ENCODE measurements at regions not wholly inside any gene's neighbourhood (a gene's known extent, or its start where the extent isn't known, plus 50 kb on each side); places are given as distances from the start of the nearest gene placed in this dataset.
A peak's percentile ranks its signal among the peaks of the same experiment; 100 is the strongest.

DNA sequence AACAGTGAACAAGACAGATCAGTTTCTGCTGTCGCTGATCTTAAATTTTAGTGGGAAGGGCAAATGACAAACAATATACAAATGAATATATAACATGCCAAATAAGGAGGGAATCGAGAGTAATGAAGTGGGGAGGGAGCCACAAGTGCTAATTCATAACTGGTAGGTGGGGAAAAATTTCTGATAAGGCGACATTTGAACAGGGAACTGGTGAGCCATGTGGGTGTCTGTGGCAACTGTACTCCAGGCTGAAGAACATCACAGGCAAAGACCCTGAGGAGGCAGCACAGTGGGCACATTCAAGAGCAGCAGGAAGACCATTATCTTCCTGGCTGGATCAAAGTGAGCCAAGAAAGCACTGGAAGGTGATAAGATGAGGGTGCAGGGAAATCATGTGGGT, 51.6 kb upstream of the CD28 start:
- peaks cover 5% of the 10 kb centered on the region for H3K4me1 Mint-ChIP-seq (ENCODE audit: unreplicated experiment)
- no peaks in the 10 kb centered on the region for H3K36me3 Mint-ChIP-seq (ENCODE audit: low read depth, unreplicated experiment)
- H3K4me3 Mint-ChIP-seq (ENCODE audit: unreplicated experiment), result no peak overlapping the region
- TF ChIP-seq, protein P1, sequence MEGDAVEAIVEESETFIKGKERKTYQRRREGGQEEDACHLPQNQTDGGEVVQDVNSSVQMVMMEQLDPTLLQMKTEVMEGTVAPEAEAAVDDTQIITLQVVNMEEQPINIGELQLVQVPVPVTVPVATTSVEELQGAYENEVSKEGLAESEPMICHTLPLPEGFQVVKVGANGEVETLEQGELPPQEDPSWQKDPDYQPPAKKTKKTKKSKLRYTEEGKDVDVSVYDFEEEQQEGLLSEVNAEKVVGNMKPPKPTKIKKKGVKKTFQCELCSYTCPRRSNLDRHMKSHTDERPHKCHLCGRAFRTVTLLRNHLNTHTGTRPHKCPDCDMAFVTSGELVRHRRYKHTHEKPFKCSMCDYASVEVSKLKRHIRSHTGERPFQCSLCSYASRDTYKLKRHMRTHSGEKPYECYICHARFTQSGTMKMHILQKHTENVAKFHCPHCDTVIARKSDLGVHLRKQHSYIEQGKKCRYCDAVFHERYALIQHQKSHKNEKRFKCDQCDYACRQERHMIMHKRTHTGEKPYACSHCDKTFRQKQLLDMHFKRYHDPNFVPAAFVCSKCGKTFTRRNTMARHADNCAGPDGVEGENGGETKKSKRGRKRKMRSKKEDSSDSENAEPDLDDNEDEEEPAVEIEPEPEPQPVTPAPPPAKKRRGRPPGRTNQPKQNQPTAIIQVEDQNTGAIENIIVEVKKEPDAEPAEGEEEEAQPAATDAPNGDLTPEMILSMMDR (IDR thresholded peaks at IDR 0.05; ENCODE audit: unreplicated experiment), result no peak
- peaks cover 2% of the 10 kb centered on the region for H3K27me3 Mint-ChIP-seq (ENCODE audit: unreplicated experiment)
- no peak overlapping the region for H3K27ac Mint-ChIP-seq (ENCODE audit: unreplicated experiment)
- no peak for DNase-seq (ENCODE audit: low spot score)
- no peaks in the 10 kb centered on the region for H3K9me3 Mint-ChIP-seq (ENCODE audit: unreplicated experiment)

- DNase-seq (ENCODE audit: low spot score), result no peak
- Mint-ChIP-seq H3K9me3 (ENCODE audit: unreplicated experiment) (no peaks in the 10 kb centered on the region), H3K4me3 (ENCODE audit: unreplicated experiment) (no peak overlapping the region), H3K27ac (ENCODE audit: unreplicated experiment) (peak overlapping the region; percentile 14), H3K27me3 (ENCODE audit: unreplicated experiment) (peaks cover 2% of the 10 kb centered on the region), H3K4me1 (ENCODE audit: unreplicated experiment) (peaks cover 5% of the 10 kb centered on the region), H3K36me3 (ENCODE audit: low read depth, unreplicated experiment) (no peaks in the 10 kb centered on the region)
- TF ChIP-seq, protein P1 (IDR thresholded peaks at IDR 0.05; ENCODE audit: unreplicated experiment), result no peak
Measured at GRCh38 chr2:203656522-203657287, 49.7 kb upstream of the CD28 start.
